ENCODE measurements at regions not wholly inside any gene's neighbourhood (a gene's known extent, or its start where the extent isn't known, plus 50 kb on each side); places are given as distances from the start of the nearest gene placed in this dataset.
"Not testable (repeated sequence)": the region's sequence is repeated elsewhere in the genome, so short reads cannot be mapped to it uniquely, and the experiment has no call there.

DNA sequence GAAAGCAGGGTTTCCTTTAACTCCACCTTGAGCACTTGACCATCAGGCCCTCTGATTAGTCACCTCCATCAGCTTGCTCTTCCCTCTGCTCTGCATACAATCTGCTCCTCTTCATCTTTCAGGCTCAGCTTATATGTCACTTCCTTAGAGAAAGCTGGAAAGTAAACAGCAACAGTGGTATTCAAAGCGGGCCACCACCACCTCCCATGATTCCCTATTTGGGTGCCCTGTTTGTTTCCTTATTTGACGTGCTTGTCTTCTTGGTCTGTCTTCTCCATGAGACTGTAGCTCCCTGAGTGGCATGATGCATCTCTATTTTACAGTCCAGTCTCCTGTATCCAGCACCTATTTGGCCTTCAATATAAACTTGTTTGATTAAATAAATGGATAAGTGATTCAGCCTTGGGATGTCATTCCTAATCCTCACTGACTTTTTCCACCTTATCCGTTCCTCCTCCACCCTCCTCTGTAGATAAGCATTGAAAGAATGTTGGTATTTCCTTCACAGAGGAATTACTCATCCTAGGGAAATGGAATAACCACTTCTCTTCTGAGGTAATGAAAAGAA, 102.8 kb upstream of the SGK1 start:
- in situ Hi-C loops (cut with HindIII; ENCODE audit: low pct_unique_long_range_greater_than_20kb, low sequenced_read_pairs): no loop called here
- no peak for DNase-seq (ENCODE audit: low read depth, low spot score)

DNA sequence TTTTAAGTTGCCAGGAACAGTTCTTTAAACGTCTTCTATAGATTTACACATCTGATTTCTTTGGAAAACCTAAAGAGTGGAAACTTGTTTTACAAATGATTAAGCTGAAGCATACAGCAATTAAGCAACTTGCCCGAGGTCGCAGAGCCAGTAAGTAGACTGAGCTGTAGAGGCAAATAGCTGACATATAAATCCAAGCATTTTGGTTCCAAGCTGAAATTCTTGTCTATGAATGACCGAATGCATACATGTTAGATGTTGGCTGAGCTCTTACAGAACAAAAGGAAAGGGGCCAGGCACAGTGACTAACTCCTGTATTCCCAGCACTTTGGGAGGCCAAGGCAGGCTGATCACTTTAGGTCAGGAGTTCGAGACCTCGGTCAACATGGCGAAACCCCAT, 101.8 kb upstream of the SGK1 start:
- no peak for DNase-seq (ENCODE audit: low read depth, low spot score)
- in situ Hi-C loops (cut with HindIII; ENCODE audit: low pct_unique_long_range_greater_than_20kb, low sequenced_read_pairs): no loop called here

DNA sequence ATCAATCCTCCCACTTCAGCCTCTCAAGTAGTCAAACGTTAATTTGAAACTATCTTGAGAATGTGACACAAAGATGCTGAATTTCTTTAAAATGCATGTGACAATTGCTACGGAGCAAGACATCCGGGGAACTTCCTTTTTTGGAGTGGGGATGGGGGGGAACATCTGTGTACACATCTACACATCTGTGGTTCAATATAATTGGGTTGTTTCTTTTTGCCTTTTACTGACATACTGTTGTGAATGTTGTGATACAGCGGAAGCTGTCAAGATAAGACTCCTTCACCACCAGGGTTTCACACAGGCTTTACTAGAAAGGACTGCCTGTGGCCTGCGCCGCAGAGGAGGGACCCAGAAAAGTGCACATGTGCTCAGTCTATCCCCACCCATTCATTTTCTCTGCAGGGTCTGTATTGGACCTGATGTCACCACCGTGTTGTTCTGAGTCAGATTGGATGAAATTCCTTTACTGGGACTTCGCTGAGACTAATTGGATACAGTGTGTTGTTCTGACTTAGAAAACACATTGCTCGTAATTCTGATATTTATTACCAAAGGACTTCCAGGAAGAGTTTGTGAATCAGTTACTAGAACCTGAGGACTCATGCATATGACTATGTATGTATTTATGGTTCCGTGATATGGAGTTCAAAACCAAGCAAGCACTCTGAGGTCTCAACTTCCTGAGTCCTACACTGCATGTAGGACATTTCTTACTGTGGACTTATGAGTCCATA, 98.7 kb upstream of the SGK1 start:
- DNase-seq (ENCODE audit: low read depth, low spot score): no peak
- in situ Hi-C loops (cut with HindIII; ENCODE audit: low pct_unique_long_range_greater_than_20kb, low sequenced_read_pairs): no loop called here

DNA sequence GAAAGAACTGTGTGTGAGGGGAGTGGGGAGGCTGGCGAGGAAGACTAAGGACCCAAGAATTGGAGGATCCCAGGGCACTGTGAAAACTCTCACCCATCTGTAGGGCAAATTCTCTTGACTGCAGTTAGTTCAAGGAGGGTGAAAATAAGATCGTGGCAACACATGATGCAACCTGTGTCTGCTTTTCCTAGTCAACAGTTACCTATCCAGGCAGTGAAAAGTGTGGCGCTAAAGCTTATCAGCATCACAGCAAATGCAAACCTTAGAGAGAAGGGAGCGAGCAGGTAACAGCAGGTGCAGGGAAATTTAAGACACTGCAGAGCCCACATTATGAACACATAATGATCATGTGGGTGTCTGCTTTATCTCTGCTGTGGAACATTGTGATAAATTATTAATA, 97.7 kb upstream of the SGK1 start:
- in situ Hi-C loops (cut with HindIII; ENCODE audit: low pct_unique_long_range_greater_than_20kb, low sequenced_read_pairs): no loop called here
- no peak for DNase-seq (ENCODE audit: low read depth, low spot score)

DNA sequence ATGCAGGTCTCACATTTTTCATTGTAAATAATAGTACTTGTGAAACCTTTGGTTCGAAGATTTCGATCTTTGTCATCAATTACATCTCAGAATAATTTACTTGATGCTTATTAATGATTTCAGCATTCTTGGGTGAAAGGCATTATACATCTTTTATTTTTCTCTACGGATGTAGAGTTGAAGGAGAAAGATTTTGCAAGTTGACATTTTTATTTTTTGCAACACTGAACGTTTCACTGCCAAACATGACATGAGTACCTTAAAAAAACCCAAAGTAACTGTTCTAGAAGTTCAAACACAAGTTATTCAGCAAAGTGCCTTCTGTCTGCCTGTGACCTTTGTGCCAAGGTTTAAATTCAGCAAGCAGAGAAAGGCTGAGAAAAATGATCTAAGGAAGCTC, 97.3 kb upstream of the SGK1 start:
- DNase-seq (ENCODE audit: low read depth, low spot score): no peak
- in situ Hi-C loops (cut with HindIII; ENCODE audit: low pct_unique_long_range_greater_than_20kb, low sequenced_read_pairs): no loop called here

DNA sequence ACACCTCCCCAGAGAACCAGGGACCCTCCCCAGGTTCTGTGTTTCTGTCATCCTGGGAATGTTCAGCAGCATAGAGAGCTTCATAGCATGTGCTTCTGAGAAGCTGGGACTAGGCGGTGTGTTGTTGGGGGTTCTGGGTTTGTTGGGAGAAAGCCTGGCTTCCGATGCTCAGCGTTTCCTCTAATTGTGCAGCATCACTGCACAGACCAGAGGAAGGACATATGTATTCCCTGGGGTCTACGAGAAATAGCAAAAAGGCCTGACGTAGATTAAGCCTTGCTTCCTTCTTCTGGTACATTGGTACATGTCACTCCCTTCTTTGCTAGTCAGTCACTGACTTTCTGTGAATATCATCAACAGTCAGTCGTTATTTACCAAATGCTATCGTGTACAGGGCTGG, 96.9 kb upstream of the SGK1 start:
- in situ Hi-C loops (cut with HindIII; ENCODE audit: low pct_unique_long_range_greater_than_20kb, low sequenced_read_pairs): no loop called here
- DNase-seq (ENCODE audit: low read depth, low spot score): no peak

DNA sequence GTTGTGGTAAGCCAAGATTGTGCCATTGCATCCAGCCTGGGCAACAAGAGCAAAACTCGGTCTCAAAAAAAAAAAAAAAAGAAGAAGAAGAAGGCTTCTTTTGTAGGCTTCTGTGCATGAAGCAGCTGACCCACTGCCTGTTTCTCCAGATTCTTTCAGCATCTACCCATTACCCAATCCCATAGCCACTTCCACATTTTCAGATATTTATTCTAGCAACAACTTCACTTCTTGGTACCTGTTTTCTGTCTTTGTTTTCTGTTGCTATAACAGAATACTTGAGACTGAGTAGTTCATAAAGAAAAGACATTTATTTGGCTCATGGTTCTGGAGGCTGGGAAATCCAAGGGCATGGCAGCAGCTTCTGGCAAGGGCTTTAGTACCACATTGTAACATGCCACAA, 95.3 kb upstream of the SGK1 start:
- in situ Hi-C loops (cut with HindIII; ENCODE audit: low pct_unique_long_range_greater_than_20kb, low sequenced_read_pairs): no loop called here
- DNase-seq (ENCODE audit: low read depth, low spot score): no peak

DNA sequence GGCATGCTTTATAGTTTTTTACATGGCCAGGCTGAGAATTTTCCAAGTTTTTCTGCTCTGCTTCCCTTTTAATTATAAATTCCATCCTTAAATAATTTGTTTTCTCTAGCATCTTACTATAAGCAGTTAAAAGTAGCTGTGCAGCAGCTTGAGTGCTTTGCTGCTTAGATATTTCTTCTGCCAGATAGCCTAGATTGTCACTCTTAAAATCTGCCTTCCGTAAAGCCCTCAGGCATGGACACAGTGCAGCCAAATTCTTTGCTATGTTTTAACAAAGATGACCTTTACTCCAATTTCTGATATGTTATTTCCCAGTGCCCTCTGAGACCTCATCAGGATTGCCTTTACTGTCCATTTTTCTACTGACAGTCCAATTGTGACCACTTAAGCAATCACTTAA, 92.6 kb upstream of the SGK1 start:
- in situ Hi-C loops (cut with HindIII; ENCODE audit: low pct_unique_long_range_greater_than_20kb, low sequenced_read_pairs): no loop called here
- peak; percentile 79 for DNase-seq (ENCODE audit: low read depth, low spot score)

DNA sequence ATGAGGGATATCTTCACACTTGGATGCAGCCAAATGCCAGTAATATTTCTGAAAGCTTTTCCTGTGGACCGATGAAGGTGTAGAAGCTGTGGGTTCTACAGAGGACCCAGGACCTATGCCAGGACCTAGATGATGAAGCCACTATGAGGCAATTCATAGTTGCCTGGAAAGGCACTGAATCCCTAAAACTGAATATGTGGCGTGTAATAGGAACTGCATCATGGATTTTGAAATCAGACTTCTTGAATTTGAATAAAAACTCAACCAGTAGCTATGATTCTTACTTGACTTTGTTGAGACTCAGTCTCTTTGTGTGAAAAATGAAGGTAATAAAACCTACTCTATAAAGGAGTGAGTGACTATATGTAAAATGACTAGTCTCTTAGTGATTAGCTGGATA, 89.9 kb upstream of the SGK1 start:
- DNase-seq (ENCODE audit: low read depth, low spot score): no peak
- in situ Hi-C loops (cut with HindIII; ENCODE audit: low pct_unique_long_range_greater_than_20kb, low sequenced_read_pairs): no loop called here

DNA sequence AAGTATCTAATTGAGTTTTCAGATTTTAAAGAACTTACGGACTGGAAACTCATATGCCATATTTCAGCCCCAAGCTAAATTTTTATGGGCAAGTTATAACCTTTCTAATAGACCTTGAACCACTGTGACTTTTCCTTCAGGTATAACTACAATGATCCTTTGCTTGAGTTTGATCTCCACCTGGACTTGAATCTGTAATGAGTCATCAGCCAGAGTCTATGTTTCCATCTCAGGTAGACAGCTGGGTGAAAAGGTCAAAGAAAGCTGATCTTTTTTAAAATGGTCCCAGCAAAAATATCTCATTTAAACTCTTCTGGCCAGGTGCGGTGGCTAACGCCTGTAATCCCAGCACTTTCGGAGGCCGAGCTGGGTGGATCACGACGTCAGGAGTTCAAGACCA, 88.4 kb upstream of the SGK1 start:
- no peak for DNase-seq (ENCODE audit: low read depth, low spot score)
- in situ Hi-C loops (cut with HindIII; ENCODE audit: low pct_unique_long_range_greater_than_20kb, low sequenced_read_pairs): no loop called here

DNA sequence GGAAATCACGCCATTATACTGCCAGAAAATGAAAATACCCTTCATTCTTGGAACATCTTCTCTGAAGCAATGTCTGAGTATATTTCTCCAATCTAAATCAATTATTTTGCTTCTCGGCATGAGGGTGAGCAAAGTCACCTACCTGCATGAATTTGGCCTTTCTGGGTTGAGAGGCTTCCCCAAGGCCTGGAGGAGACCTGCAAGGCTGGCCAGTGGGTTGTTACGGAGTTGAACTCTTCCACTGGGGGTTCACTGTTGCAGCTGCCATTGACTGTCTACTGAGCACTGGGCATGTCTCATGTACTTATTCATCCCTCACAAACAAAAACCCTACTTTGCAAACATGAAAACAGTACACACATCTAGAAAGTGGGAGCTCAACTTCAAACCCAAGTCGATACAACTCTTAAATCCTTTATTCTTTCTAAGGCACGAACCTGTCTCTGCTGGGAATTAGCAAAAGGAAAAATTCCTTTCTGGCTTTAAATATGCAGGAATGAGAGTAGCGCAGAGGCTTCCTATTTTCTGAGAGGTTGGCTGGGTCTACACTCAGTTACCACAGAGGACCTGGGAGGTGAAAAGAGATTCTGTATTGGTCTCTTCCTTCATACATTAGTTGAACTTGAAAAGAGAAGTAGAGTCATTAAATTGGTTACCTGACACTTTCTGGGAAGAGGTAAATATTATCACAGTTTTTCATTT, 87.6 kb upstream of the SGK1 start:
- DNase-seq (ENCODE audit: low read depth, low spot score): no peak
- in situ Hi-C loops (cut with HindIII; ENCODE audit: low pct_unique_long_range_greater_than_20kb, low sequenced_read_pairs): no loop called here

DNA sequence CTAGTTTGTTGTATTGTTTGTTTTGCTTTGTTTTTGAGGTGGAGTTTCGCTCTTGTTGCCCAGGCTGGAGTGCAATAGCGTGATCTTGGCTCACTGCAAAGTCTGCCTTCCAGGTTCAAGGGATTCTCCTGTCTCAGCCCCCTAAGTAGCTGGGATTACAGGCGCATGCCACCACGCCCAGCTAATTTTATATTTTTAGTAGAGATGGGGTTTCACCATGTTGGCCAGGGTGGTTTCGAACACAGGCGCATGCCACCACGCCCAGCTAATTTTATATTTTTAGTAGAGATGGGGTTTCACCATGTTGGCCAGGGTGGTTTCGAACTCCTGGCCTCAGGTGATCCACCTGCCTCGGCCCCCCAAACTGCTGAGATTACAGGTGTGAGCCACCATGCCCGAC, 85.4 kb upstream of the SGK1 start:
- in situ Hi-C loops (cut with HindIII; ENCODE audit: low pct_unique_long_range_greater_than_20kb, low sequenced_read_pairs); DNase-seq (ENCODE audit: low read depth, low spot score): not testable (repeated sequence)

DNA sequence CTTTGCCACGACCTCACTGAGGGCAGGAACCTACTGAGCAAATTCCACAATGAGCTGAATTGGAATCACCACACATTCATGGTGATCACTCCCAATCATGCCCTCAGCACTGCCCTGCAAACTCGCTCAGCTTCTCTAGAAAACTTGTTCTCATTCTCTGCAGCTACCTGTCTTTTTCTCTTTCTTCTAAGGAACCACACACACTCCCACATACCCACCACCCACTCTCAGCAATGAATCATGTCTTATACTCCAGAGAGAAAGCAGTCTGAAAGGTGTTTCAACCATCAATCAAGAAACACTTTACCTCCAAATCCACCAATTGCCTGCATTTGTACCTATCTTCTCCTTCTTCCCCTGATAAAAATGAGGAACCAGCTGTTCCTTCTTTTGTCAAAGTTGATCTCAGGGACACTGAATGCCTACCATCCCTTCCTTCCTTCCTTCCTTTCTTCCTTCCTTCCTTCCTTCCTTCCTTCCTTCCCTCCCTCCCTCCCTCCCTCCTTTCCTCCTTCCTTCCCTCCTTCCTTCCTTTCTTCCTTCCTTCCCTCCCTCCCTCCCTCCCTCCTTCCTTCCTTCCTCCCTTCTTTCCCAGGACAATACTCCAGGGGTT, 84.6 kb upstream of the SGK1 start:
- in situ Hi-C loops (cut with HindIII; ENCODE audit: low pct_unique_long_range_greater_than_20kb, low sequenced_read_pairs): no loop called here
- DNase-seq (ENCODE audit: low read depth, low spot score): no peak

DNA sequence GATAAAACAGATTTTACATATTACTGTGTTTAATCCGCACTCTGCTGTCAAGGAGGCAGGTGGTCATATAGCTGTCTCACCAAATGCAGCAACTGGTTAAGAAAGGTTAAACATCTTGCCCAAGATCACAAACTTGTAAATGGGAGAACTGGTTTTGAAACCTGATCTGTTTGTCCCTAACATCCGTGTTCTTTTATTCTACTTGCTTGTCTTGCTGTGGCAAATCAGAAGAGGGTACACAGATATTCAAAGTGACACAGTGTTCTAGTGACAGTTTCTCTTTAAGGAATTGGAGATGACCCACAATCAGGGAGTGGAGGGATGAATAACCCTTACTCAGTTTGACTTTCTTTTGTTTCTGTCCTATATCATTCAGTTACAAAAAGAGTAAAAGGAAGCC, 83.0 kb upstream of the SGK1 start:
- in situ Hi-C loops (cut with HindIII; ENCODE audit: low pct_unique_long_range_greater_than_20kb, low sequenced_read_pairs): no loop called here
- no peak for DNase-seq (ENCODE audit: low read depth, low spot score)

DNA sequence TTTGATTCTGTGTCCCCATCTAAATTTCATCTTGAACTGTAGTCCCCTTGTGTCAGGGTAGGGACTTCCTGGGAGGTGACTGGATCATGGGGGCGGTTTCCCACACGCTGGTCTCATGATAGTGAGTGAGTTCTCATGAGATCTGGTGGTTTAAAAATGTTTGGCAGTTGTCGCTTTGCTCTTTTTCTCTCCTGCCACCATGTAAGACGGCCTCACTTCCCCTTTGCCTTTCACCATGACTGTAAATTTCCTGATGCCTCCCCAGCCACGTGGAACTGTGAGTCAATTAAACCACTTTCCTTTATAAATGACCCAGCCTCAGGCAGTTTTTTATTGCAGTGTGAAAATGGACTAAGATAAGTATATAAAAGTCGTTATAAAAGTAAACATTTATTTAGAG, 80.5 kb upstream of the SGK1 start:
- peak; percentile 74 for DNase-seq (ENCODE audit: low read depth, low spot score)
- in situ Hi-C loops (cut with HindIII; ENCODE audit: low pct_unique_long_range_greater_than_20kb, low sequenced_read_pairs): no loop called here

DNA sequence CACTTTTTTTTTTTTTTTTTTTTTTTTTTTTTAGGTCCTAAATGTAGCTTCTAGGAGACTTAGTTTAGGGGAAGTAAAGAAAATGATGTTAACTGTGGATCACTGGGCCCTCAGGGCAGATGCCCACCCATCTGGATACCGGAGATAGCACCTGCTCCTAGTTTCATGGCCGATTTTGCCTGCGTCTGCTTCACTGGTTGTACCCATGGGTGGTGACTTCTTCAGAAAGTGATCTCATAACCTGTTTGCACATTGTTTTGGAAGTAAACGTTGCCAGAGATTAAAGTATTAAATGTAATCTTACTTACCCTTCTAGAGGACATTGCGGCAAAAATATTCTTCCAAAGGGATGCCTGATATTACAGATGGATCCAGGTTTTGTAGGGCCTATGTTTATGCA, 79.8 kb upstream of the SGK1 start:
- in situ Hi-C loops (cut with HindIII; ENCODE audit: low pct_unique_long_range_greater_than_20kb, low sequenced_read_pairs): no loop called here
- DNase-seq (ENCODE audit: low read depth, low spot score): no peak

DNA sequence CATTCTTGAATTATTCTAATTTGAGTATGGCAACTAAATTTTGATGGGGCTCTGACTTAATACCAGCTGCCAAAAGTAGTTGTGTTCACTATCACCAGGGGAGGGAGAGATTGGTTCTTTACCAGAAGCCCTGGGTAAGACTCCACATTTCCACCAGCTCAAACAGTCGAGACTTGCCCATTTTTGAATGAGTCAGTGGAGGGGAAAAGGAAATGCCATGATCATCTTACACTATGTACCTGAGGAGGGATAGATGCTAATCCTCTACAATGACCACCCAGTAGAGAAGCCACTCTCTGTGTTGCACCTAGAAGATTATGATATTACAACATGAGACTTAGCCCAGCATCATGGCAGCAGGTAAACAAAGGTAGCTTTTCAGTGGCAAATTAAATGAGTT, 77.0 kb upstream of the SGK1 start:
- DNase-seq (ENCODE audit: low read depth, low spot score): no peak
- in situ Hi-C loops (cut with HindIII; ENCODE audit: low pct_unique_long_range_greater_than_20kb, low sequenced_read_pairs): no loop called here

DNA sequence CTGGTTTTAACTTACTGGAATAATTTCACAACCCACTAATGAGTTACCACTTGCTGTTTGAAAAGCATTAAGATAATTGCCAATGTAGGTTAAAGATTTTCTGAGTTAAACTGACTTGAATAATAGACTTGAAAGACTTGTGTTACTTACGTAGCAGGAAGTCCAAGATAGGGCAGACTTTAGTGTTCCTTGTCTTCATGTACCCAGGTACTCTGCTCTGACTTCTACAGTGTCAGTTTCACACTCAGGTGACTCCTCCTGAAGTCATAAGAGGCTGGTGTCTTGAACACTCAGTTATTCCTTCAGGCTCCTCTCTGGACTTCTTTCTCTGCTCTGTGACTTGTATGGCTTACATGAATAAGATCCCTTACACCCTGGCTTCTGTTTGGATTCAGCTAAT, 76.3 kb upstream of the SGK1 start:
- in situ Hi-C loops (cut with HindIII; ENCODE audit: low pct_unique_long_range_greater_than_20kb, low sequenced_read_pairs): no loop called here
- DNase-seq (ENCODE audit: low read depth, low spot score): no peak

DNA sequence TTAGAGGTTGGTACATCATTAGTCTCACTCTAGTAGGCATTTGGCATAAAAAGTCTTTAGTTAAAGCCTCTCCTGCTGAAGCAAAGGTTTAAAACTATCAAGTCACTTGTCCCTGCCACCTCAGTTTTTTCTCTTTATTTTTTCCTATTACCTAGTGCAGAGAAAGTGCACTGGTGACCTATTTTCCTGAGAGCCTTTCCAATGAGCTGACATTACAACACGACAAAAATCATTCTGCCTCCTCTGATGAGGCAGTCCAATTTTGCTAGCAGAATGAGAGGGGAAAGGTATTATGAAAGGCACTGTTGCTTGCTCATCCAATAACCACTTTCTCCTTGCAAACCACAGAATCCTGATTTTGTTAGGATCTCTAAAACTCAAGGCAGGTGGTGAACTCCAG, 73.3 kb upstream of the SGK1 start:
- in situ Hi-C loops (cut with HindIII; ENCODE audit: low pct_unique_long_range_greater_than_20kb, low sequenced_read_pairs): no loop called here
- no peak for DNase-seq (ENCODE audit: low read depth, low spot score)

All from SK-MEL-5 (cell line).